ENCODE measurements at regions not wholly inside any gene's neighbourhood (a gene's known extent, or its start where the extent isn't known, plus 50 kb on each side); places are given as distances from the start of the nearest gene placed in this dataset.

DNA sequence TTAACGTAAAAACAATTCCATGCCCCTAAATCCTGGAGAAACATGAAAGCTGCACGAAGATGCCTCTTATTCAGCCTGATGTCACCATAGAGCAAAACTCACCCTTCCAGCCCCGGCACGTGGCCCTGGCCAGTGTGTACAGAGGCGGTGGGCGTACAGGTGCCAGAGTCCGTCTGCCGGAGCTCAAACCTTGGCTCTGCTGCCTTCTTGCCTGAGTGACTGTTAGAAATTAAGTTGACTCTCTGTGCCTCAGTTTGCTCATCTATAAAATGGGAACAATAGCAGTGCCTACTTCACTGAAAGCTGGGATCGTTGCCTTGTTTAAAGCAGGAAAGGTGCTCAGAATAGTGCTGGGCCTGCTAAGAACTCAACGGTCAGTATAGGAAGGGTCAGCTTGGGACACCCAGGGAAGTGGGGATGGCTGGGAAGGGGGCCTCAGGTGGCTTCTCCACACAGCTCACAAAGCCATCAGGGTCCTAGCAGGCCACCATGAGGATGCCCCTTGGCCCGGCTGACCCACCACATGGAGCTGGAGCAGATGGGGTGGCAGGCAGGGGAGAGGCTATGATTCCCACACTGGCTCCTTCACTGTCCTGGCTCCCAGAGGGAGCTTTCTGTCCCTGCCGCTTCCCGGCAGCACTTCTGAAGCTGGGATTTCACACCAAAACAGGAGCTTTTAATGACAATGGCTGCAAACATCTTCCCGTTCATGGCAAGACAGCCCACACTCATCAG, 237.2 kb downstream of the NPHP4 start:
- Histone ChIP-seq H4K20me1 (ENCODE audit: insufficient read depth, low read length) (no peaks in the 10 kb centered on the region), H3K27me3 (ENCODE audit: control insufficient read depth in 2 of 2, insufficient read depth in 2 of 2, low read length in 2 of 2) (no peaks in the 10 kb centered on the region), H2AFZ (ENCODE audit: insufficient read depth, low read depth, low read length, poor library complexity, severe bottlenecking) (no peak overlapping the region), H3K4me1 (ENCODE audit: control insufficient read depth in 1 of 2, insufficient read depth in 2 of 2, low read length in 2 of 2) (no peaks in the 10 kb centered on the region), H3K4me3 (replicated peaks in 1 of 3; ENCODE audit: low read depth in 2 of 3, low read length in 3 of 3) (no peak overlapping the region), H3K9me3 (replicated peaks in 1 of 2; ENCODE audit: control insufficient read depth in 1 of 2, insufficient read depth in 1 of 2, low read length in 2 of 2) (peaks cover 0 to 3% of the 10 kb centered on the region in 2 donors), H3K79me2 (ENCODE audit: insufficient read depth, low read length) (no peaks in the 10 kb centered on the region), H3K9ac (ENCODE audit: insufficient read depth, low read length, poor library complexity, severe bottlenecking) (no peak overlapping the region), H3K4me2 (replicated peaks; ENCODE audit: extremely low read depth, low read length, poor library complexity, severe bottlenecking) (no peak overlapping the region), H3K36me3 (replicated peaks in 1 of 2; ENCODE audit: control insufficient read depth in 1 of 2, insufficient read depth in 2 of 2, low read length in 2 of 2) (no peaks in the 10 kb centered on the region), H3K27ac (ENCODE audit: low read depth in 1 of 2, low read length in 2 of 2) (no peak overlapping the region)
- no peak overlapping the region for H3K4me3 Mint-ChIP-seq
- no peaks in the 10 kb centered on the region for H3K9me3 Mint-ChIP-seq
- WGBS (ENCODE audit: insufficient coverage): 82% methylated on average over 14 of the region's 14 CpGs
- peaks cover 1 to 7% (median 3%) of the 10 kb centered on the region in 3 donors for H3K27me3 Mint-ChIP-seq (ENCODE audit: low read depth in 3 of 3)
- no peak overlapping the region for H3K27ac Mint-ChIP-seq
- no peaks in the 10 kb centered on the region for H3K4me1 Mint-ChIP-seq
- intact Hi-C loops (cut with micrococcal nuclease): no loop called here
- no peak for DNase-seq
- no peak for TF ChIP-seq CTCF (IDR thresholded peaks at IDR 0.05)
- H3K36me3 Mint-ChIP-seq: no peaks in the 10 kb centered on the region

DNA sequence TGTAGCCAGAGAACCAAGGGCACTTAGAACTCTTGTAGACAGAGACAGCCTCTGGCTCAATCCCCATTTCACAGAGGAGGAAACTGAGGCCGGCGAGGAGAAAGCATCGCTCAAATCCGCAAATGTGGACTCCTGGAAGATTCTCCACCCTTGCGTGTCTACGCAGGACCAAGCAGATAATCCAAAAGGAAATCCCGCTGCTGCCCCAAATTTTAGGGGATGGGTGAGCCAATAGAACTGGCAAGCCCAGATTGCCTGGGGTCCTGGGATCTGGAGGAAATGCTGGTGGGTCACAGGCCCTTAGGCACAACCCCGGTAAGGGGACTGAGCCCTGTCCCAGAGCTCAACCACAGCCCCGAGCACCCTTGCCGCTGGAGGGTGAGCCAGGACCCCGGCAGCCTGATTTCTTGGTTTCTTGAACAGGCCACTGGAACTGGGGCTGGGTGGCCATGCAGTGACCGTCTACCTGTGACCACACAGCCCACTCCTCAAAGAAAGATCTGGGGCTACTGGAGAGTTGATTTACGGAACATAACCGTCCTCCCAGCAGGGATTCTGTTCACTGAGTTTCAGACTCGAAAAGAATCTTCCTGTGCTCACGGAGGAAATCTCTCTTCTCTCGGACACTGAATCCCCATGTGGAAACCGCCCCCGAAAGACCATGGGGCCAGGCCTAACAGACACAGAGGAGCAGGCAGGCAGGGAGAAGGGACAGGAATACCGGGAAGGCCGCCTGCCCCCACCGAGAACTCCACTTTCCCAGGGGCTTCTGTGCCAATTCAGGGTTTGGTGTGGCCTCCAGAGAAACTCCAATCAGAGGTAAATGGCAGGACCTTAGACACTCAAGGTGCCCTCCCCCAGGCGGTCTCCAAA, 238.4 kb downstream of the NPHP4 start:
- H2AFZ ChIP-seq (ENCODE audit: insufficient read depth, low read depth, low read length, poor library complexity, severe bottlenecking): no peak overlapping the region
- H3K4me3 ChIP-seq (replicated peaks in 1 of 3; ENCODE audit: low read depth in 2 of 3, low read length in 3 of 3): no peak overlapping the region
- H3K9me3 ChIP-seq (replicated peaks in 1 of 2; ENCODE audit: control insufficient read depth in 1 of 2, insufficient read depth in 1 of 2, low read length in 2 of 2): no peaks in the 10 kb centered on the region
- no peak overlapping the region for H3K27ac ChIP-seq (ENCODE audit: low read depth in 1 of 2, low read length in 2 of 2)
- no peaks in the 10 kb centered on the region for H3K27me3 ChIP-seq (ENCODE audit: control insufficient read depth in 2 of 2, insufficient read depth in 2 of 2, low read length in 2 of 2)
- intact Hi-C loops (cut with micrococcal nuclease): no loop called here
- Mint-ChIP-seq H3K9me3 (no peaks in the 10 kb centered on the region), H3K27ac (no peak overlapping the region), H3K4me3 (no peak overlapping the region), H3K27me3 (ENCODE audit: low read depth in 3 of 3) (peaks cover 0 to 7% (median 3%) of the 10 kb centered on the region in 3 donors), H3K36me3 (no peaks in the 10 kb centered on the region), H3K4me1 (no peaks in the 10 kb centered on the region)
- no peak overlapping the region for H3K4me2 ChIP-seq (replicated peaks; ENCODE audit: extremely low read depth, low read length, poor library complexity, severe bottlenecking)
- no peaks in the 10 kb centered on the region for H4K20me1 ChIP-seq (ENCODE audit: insufficient read depth, low read length)
- H3K79me2 ChIP-seq (ENCODE audit: insufficient read depth, low read length): no peaks in the 10 kb centered on the region
- no peaks in the 10 kb centered on the region for H3K4me1 ChIP-seq (ENCODE audit: control insufficient read depth in 1 of 2, insufficient read depth in 2 of 2, low read length in 2 of 2)
- TF ChIP-seq CTCF (IDR thresholded peaks at IDR 0.05): no peak
- WGBS (ENCODE audit: insufficient coverage): 88% methylated on average over 21 of the region's 23 CpGs
- DNase-seq: no peak
- no peaks in the 10 kb centered on the region for H3K36me3 ChIP-seq (replicated peaks in 1 of 2; ENCODE audit: control insufficient read depth in 1 of 2, insufficient read depth in 2 of 2, low read length in 2 of 2)
- no peak overlapping the region for H3K9ac ChIP-seq (ENCODE audit: insufficient read depth, low read length, poor library complexity, severe bottlenecking)
